GM23338 (cell line): ENCODE measurements at regions not wholly inside any gene's neighbourhood (a gene's known extent, or its start where the extent isn't known, plus 50 kb on each side); places are given as distances from the start of the nearest gene placed in this dataset.

Experiments used
- ATAC-seq: fragments of 200-7000 bp; cut with Tn5 transposase; 3 replicates; pipeline ENCODE4 v1.9.1; 2020
- DNase-seq: peaks from one replicate; pipeline ENCODE4 v3.0.0-alpha.2; 2015; ENCODE audit warnings: low spot score
- H2AFZ ChIP-seq: fragments of 200-600 bp; sonication (generic); 2 replicates; pipeline ENCODE4 v1.8.0; 2016; ENCODE audit warnings: antibody characterized with exemption, mild to moderate bottlenecking, moderate library complexity
- H3F3A ChIP-seq: fragments of 200-600 bp; sonication (generic); replicated peaks from 2 replicates; pipeline ENCODE4 v1.8.0; 2017; ENCODE audit warnings: antibody characterized with exemption, mixed run types, low read depth
- H3K27ac ChIP-seq: fragments of 200-600 bp; sonication (generic); 2 replicates; pipeline ENCODE4 v1.6.1; 2016; ENCODE audit warnings: low read depth
- H3K27me3 ChIP-seq: fragments of 200-600 bp; sonication (generic); 2 replicates; pipeline ENCODE4 v1.8.0; 2016; ENCODE audit warnings: mild to moderate bottlenecking, mixed run types, moderate library complexity; ENCODE audit not compliant: insufficient read depth
- H3K36me3 ChIP-seq: fragments of 200-600 bp; sonication (generic); 2 replicates; pipeline ENCODE4 v1.8.0; 2016; ENCODE audit warnings: mild to moderate bottlenecking; ENCODE audit not compliant: insufficient read depth
- H3K4me1 ChIP-seq: fragments of 200-600 bp; sonication (generic); 2 replicates; pipeline ENCODE4 v1.8.0; 2016; ENCODE audit warnings: mild to moderate bottlenecking, moderate library complexity; ENCODE audit not compliant: insufficient read depth
- H3K4me2 ChIP-seq: fragments of 200-600 bp; sonication (generic); 2 replicates; pipeline ENCODE4 v1.7.1; 2017; ENCODE audit warnings: mixed run types
- H3K4me3 ChIP-seq: fragments of 200-600 bp; sonication (generic); 2 replicates; pipeline ENCODE4 v1.6.1; 2016; ENCODE audit warnings: mixed run types
- H3K79me2 ChIP-seq: fragments of 200-600 bp; sonication (generic); replicated peaks from 2 replicates; pipeline ENCODE4 v1.8.0; 2017; ENCODE audit warnings: mild to moderate bottlenecking; ENCODE audit not compliant: insufficient read depth
- H3K9me2 ChIP-seq: fragments of 200-600 bp; sonication (generic); 2 replicates; pipeline ENCODE4 v1.8.0; 2017; ENCODE audit not compliant: insufficient read depth
- H4K20me1 ChIP-seq: fragments of 200-600 bp; sonication (generic); replicated peaks from 2 replicates; pipeline ENCODE4 v1.8.0; 2017; ENCODE audit warnings: mild to moderate bottlenecking; ENCODE audit not compliant: insufficient read depth
- H3K27ac Mint-ChIP-seq: 2 replicates; pipeline ENCODE4 v1.8.0; 2020; ENCODE audit warnings: inconsistent platforms, mild to moderate bottlenecking, moderate library complexity, mixed read lengths
- H3K27me3 Mint-ChIP-seq: 3 replicates; pipeline ENCODE4 v1.8.0; 2022; ENCODE audit warnings: low read depth, mild to moderate bottlenecking, moderate library complexity, mixed read lengths, inconsistent platforms; ENCODE audit not compliant: insufficient read depth, poor library complexity
- H3K36me3 Mint-ChIP-seq: 3 replicates; pipeline ENCODE4 v1.8.0; 2021; ENCODE audit warnings: low read depth, mild to moderate bottlenecking, inconsistent platforms, moderate library complexity, mixed read lengths
- H3K4me1 Mint-ChIP-seq: 3 replicates; pipeline ENCODE4 v1.8.0; 2020; ENCODE audit warnings: mild to moderate bottlenecking, inconsistent platforms, mixed read lengths
- H3K4me3 Mint-ChIP-seq: 3 replicates; pipeline ENCODE4 v1.8.0; 2021; ENCODE audit warnings: moderate library complexity, mild to moderate bottlenecking, inconsistent platforms, mixed read lengths
- H3K9me3 Mint-ChIP-seq: 3 replicates; pipeline ENCODE4 v1.8.0; 2020; ENCODE audit warnings: moderate library complexity, mild to moderate bottlenecking, inconsistent platforms, mixed read lengths
- CREB1 ChIP-seq: fragments of 250-450 bp; sonication (Bioruptor Pico); IDR thresholded peaks from 2 replicates; pipeline ENCODE4 v1.5.0; 2020; ENCODE audit warnings: low read depth, mild to moderate bottlenecking, moderate library complexity
- EZH2 ChIP-seq: fragments of 200-600 bp; sonication (generic); IDR thresholded peaks from one replicate; pipeline ENCODE4 v1.8.0; 2017; ENCODE audit warnings: antibody characterized with exemption, mild to moderate bottlenecking, low read depth; ENCODE audit not compliant: unreplicated experiment
- EZH2phosphoT487 ChIP-seq: fragments of 200-600 bp; sonication (generic); IDR thresholded peaks from one replicate; pipeline ENCODE4 v1.8.1; 2018; ENCODE audit warnings: antibody characterized with exemption; ENCODE audit not compliant: unreplicated experiment
- JUNB ChIP-seq: IDR thresholded peaks from one replicate; pipeline ENCODE4 v1.6.1; 2016; ENCODE audit warnings: antibody characterized with exemption; ENCODE audit not compliant: unreplicated experiment
- POLR2AphosphoS5 ChIP-seq: IDR thresholded peaks from 2 replicates; pipeline ENCODE4 v1.6.1; 2016; ENCODE audit warnings: antibody characterized with exemption, low read depth
- STAT1 ChIP-seq: IDR thresholded peaks from one replicate; pipeline ENCODE4 v1.6.1; 2016; ENCODE audit warnings: antibody characterized with exemption; ENCODE audit not compliant: unreplicated experiment
- ZNF114 ChIP-seq: fragments of 250-450 bp; sonication (Bioruptor Pico); IDR thresholded peaks from 2 replicates; pipeline ENCODE4 v1.5.0; 2020; ENCODE audit warnings: mild to moderate bottlenecking, moderate library complexity
- ZNF331 ChIP-seq: fragments of 250-450 bp; sonication (Bioruptor Pico); IDR thresholded peaks from 2 replicates; pipeline ENCODE4 v1.5.0; 2020; ENCODE audit warnings: low read depth, mild to moderate bottlenecking, moderate library complexity
- TF ChIP-seq, protein P1 (sequence below): IDR thresholded peaks from 2 replicates; pipeline ENCODE4 v1.6.1; 2016; ENCODE audit warnings: antibody characterized with exemption
- TF ChIP-seq, protein P2 (sequence below): fragments of 250-450 bp; sonication (Bioruptor Pico); IDR thresholded peaks from 2 replicates; pipeline ENCODE4 v1.5.0; 2020; ENCODE audit warnings: mild to moderate bottlenecking, moderate library complexity
- TF ChIP-seq, protein P3 (sequence below), 2 experiments: fragments of 200-600 bp in 1 of 2; sonication (generic) in 1 of 2; conservative IDR thresholded peaks; 2 replicates each; pipeline versions ENCODE4 v1.5.1 to v1.6.1; 2016 to 2017; ENCODE audit warnings: antibody characterized with exemption in 2 of 2, low read depth in 2 of 2, mild to moderate bottlenecking in 2 of 2, moderate library complexity in 1 of 2

DNA sequence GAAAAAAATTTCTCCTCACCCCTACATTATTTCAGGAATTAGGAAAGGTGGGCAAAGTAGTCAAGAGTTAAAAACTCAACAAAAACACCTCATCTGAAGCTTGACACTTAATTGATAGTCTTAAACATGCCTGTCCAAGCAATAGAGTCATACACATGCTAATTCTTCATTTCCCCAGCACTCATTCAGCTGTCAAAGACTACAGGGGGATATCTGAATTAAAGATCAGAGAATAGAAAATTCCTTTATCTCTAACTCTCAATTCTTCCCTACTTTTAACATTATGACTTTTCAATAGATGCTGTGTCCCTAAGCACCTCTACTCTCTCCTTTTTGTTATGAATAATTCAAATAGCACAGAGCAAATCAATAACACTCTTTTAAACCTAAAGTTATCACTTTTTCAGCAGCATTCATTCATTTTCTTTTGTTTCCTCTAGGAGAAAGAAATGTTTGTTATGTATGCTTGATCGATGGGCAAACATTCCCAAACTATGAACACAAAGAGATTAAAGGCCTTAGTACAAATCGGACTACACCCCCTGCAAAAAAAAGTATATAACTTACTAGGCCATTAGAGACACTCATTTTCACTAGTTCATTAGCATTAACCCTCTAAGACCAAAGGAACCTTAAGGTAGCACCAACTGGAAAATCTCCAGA, 94.9 kb upstream of the SPTLC3 start:
- no peak overlapping the region for H3K4me2 ChIP-seq
- Mint-ChIP-seq H3K4me3 (no peak overlapping the region), H3K9me3 (no peaks in the 10 kb centered on the region; the same call in 1 of the 3 replicates), H3K27me3 (no peaks in the 10 kb centered on the region), H3K36me3 (no peaks in the 10 kb centered on the region), H3K27ac (no peak overlapping the region), H3K4me1 (peaks cover 6% of the 10 kb centered on the region)
- TF ChIP-seq, protein P1, sequence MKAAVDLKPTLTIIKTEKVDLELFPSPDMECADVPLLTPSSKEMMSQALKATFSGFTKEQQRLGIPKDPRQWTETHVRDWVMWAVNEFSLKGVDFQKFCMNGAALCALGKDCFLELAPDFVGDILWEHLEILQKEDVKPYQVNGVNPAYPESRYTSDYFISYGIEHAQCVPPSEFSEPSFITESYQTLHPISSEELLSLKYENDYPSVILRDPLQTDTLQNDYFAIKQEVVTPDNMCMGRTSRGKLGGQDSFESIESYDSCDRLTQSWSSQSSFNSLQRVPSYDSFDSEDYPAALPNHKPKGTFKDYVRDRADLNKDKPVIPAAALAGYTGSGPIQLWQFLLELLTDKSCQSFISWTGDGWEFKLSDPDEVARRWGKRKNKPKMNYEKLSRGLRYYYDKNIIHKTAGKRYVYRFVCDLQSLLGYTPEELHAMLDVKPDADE, result no peak
- TF ChIP-seq EZH2phosphoT487 (no peak), POLR2AphosphoS5 (no peak), ZNF331 (CRISPR knock-in tag) (no peak), CREB1 (CRISPR knock-in tag) (no peak), EZH2 (no peak), ZNF114 (CRISPR knock-in tag) (no peak), JUNB (no peak), STAT1 (no peak)
- TF ChIP-seq, protein P2, sequence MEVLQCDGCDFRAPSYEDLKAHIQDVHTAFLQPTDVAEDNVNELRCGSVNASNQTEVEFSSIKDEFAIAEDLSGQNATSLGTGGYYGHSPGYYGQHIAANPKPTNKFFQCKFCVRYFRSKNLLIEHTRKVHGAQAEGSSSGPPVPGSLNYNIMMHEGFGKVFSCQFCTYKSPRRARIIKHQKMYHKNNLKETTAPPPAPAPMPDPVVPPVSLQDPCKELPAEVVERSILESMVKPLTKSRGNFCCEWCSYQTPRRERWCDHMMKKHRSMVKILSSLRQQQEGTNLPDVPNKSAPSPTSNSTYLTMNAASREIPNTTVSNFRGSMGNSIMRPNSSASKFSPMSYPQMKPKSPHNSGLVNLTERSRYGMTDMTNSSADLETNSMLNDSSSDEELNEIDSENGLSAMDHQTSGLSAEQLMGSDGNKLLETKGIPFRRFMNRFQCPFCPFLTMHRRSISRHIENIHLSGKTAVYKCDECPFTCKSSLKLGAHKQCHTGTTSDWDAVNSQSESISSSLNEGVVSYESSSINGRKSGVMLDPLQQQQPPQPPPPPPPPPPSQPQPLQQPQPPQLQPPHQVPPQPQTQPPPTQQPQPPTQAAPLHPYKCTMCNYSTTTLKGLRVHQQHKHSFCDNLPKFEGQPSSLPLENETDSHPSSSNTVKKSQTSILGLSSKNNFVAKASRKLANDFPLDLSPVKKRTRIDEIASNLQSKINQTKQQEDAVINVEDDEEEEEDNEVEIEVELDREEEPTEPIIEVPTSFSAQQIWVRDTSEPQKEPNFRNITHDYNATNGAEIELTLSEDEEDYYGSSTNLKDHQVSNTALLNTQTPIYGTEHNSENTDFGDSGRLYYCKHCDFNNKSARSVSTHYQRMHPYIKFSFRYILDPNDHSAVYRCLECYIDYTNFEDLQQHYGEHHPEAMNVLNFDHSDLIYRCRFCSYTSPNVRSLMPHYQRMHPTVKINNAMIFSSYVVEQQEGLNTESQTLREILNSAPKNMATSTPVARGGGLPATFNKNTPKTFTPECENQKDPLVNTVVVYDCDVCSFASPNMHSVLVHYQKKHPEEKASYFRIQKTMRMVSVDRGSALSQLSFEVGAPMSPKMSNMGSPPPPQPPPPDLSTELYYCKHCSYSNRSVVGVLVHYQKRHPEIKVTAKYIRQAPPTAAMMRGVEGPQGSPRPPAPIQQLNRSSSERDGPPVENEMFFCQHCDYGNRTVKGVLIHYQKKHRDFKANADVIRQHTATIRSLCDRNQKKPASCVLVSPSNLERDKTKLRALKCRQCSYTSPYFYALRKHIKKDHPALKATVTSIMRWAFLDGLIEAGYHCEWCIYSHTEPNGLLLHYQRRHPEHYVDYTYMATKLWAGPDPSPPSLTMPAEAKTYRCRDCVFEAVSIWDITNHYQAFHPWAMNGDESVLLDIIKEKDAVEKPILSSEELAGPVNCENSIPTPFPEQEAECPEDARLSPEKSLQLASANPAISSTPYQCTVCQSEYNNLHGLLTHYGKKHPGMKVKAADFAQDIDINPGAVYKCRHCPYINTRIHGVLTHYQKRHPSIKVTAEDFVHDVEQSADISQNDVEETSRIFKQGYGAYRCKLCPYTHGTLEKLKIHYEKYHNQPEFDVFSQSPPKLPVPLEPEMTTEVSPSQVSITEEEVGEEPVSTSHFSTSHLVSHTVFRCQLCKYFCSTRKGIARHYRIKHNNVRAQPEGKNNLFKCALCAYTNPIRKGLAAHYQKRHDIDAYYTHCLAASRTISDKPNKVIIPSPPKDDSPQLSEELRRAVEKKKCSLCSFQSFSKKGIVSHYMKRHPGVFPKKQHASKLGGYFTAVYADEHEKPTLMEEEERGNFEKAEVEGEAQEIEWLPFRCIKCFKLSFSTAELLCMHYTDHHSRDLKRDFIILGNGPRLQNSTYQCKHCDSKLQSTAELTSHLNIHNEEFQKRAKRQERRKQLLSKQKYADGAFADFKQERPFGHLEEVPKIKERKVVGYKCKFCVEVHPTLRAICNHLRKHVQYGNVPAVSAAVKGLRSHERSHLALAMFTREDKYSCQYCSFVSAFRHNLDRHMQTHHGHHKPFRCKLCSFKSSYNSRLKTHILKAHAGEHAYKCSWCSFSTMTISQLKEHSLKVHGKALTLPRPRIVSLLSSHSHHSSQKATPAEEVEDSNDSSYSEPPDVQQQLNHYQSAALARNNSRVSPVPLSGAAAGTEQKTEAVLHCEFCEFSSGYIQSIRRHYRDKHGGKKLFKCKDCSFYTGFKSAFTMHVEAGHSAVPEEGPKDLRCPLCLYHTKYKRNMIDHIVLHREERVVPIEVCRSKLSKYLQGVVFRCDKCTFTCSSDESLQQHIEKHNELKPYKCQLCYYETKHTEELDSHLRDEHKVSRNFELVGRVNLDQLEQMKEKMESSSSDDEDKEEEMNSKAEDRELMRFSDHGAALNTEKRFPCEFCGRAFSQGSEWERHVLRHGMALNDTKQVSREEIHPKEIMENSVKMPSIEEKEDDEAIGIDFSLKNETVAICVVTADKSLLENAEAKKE, result no peak
- TF ChIP-seq, protein P3, sequence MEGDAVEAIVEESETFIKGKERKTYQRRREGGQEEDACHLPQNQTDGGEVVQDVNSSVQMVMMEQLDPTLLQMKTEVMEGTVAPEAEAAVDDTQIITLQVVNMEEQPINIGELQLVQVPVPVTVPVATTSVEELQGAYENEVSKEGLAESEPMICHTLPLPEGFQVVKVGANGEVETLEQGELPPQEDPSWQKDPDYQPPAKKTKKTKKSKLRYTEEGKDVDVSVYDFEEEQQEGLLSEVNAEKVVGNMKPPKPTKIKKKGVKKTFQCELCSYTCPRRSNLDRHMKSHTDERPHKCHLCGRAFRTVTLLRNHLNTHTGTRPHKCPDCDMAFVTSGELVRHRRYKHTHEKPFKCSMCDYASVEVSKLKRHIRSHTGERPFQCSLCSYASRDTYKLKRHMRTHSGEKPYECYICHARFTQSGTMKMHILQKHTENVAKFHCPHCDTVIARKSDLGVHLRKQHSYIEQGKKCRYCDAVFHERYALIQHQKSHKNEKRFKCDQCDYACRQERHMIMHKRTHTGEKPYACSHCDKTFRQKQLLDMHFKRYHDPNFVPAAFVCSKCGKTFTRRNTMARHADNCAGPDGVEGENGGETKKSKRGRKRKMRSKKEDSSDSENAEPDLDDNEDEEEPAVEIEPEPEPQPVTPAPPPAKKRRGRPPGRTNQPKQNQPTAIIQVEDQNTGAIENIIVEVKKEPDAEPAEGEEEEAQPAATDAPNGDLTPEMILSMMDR (conservative IDR thresholded peaks at IDR 0.05; ENCODE audit: low read depth in 2 of 2), result no peak
- no peaks in the 10 kb centered on the region for H3K36me3 ChIP-seq
- no peaks in the 10 kb centered on the region for H3K27me3 ChIP-seq
- H2AFZ ChIP-seq, result no peak overlapping the region
- no peaks in the 10 kb centered on the region for H3K79me2 ChIP-seq
- H3K4me3 ChIP-seq, result no peak overlapping the region
- H4K20me1 ChIP-seq, result no peaks in the 10 kb centered on the region
- peaks cover under 1% of the 10 kb centered on the region; the same call in 1 of the 2 replicates for H3K4me1 ChIP-seq
- H3F3A ChIP-seq, result no peaks in the 10 kb centered on the region
- H3K9me2 ChIP-seq, result peaks cover 11% of the 10 kb centered on the region
- no peak for ATAC-seq
- H3K27ac ChIP-seq, result no peak overlapping the region
- no peak for DNase-seq
